Stimulated activated CD8-positive, alpha-beta memory T cell treated with anti-CD3 and anti-CD28 coated beads, Interleukin-4, amount 100 ng/mL, for 4 hours (primary cell): ENCODE measurements at regions not wholly inside any gene's neighbourhood (a gene's known extent, or its start where the extent isn't known, plus 50 kb on each side); places are given as distances from the start of the nearest gene placed in this dataset.
"Not testable (repeated sequence)": the region's sequence is repeated elsewhere in the genome, so short reads cannot be mapped to it uniquely, and the experiment has no call there.

Experiments used
- DNase-seq, 2 donors: peaks; one replicate each; pipeline ENCODE4 v3.0.0-alpha.2; 2020; ENCODE audit warnings: low read depth in 2 of 2, low spot score in 1 of 2

GRCh38 chr7:155395176-155395797 is 62.6 kb upstream of the EN2 start:
- DNase-seq, result no peak

GRCh38 chr7:155396661-155397060 is 61.3 kb upstream of the EN2 start:
- DNase-seq, result no peak

GRCh38 chr7:155397758-155398714 is 59.9 kb upstream of the EN2 start:
- not testable (repeated sequence) for DNase-seq

- DNase-seq, result no peak
Measured at GRCh38 chr7:155398944-155399343, 59.0 kb upstream of the EN2 start.

- DNase-seq, result no peak
Measured at GRCh38 chr7:155399577-155399976, 58.4 kb upstream of the EN2 start.

- DNase-seq, result no peak
Measured at GRCh38 chr7:155401231-155401630, 56.7 kb upstream of the EN2 start.

GRCh38 chr7:155401884-155402283 is 56.0 kb upstream of the EN2 start:
- no peak for DNase-seq

GRCh38 chr7:155402941-155403340 is 55.0 kb upstream of the EN2 start:
- no peak for DNase-seq

GRCh38 chr7:155404976-155405375 is 53.0 kb upstream of the EN2 start:
- DNase-seq, result no peak

- DNase-seq, result no peak
Measured at GRCh38 chr7:155405399-155406318, 52.3 kb upstream of the EN2 start.

GRCh38 chr7:155407799-155408198 is 50.1 kb upstream of the EN2 start:
- DNase-seq, result no peak
